Smooth muscle cell (in vitro differentiated cells): ENCODE measurements at regions not wholly inside any gene's neighbourhood (a gene's known extent, or its start where the extent isn't known, plus 50 kb on each side); places are given as distances from the start of the nearest gene placed in this dataset.

ENCODE experiments used
- DNase-seq: peaks from one replicate; lab custom pipeline; 2025; ENCODE audit not compliant: unreplicated experiment; lab: John Stamatoyannopoulos, UW
- H2AFZ ChIP-seq: fragments of 200-600 bp; sonication (generic); 2 replicates; pipeline ENCODE4 v1.6.0; 2016; ENCODE audit warnings: antibody characterized with exemption, low read depth, mild to moderate bottlenecking
- H3F3A ChIP-seq: fragments of 200-600 bp; sonication (generic); 2 replicates; pipeline ENCODE4 v1.6.0; 2017; ENCODE audit warnings: antibody characterized with exemption, low read depth
- H3K27ac ChIP-seq: fragments of 200-600 bp; sonication (generic); 2 replicates; pipeline ENCODE4 v1.5.1; 2016; ENCODE audit warnings: low read depth, mild to moderate bottlenecking
- H3K27me3 ChIP-seq: fragments of 200-600 bp; sonication (generic); 2 replicates; pipeline ENCODE4 v1.6.1; 2016; ENCODE audit warnings: low read depth, mild to moderate bottlenecking
- H3K36me3 ChIP-seq: fragments of 200-600 bp; sonication (generic); 2 replicates; pipeline ENCODE4 v1.5.1; 2016; ENCODE audit warnings: low read depth
- H3K4me1 ChIP-seq: fragments of 200-600 bp; sonication (generic); 2 replicates; pipeline ENCODE4 v1.5.1; 2016; ENCODE audit warnings: low read depth
- H3K4me2 ChIP-seq: fragments of 200-600 bp; sonication (generic); 2 replicates; pipeline ENCODE4 v1.6.0; 2016; ENCODE audit warnings: mild to moderate bottlenecking
- H3K4me3 ChIP-seq: fragments of 200-600 bp; sonication (generic); 2 replicates; pipeline ENCODE4 v1.5.1; 2016; ENCODE audit warnings: mild to moderate bottlenecking
- H3K79me2 ChIP-seq: fragments of 200-600 bp; sonication (generic); 2 replicates; pipeline ENCODE4 v1.6.0; 2016; ENCODE audit warnings: low read depth, mild to moderate bottlenecking
- H3K9ac ChIP-seq: fragments of 200-600 bp; sonication (generic); 2 replicates; pipeline ENCODE4 v1.6.0; 2016; ENCODE audit warnings: low read depth
- H3K9me3 ChIP-seq: fragments of 200-600 bp; sonication (generic); replicated peaks from 2 replicates; pipeline ENCODE4 v1.5.1; 2016; ENCODE audit warnings: low read depth
- H4K20me1 ChIP-seq: fragments of 200-600 bp; sonication (generic); 2 replicates; pipeline ENCODE4 v1.6.0; 2016; ENCODE audit warnings: low read depth
- WGBS: methylation state at CpG from one replicate; pipeline ENCODE4 v1.1.7; 2016; ENCODE audit warnings: low lambda C conversion rate; 5-methylcytosine and 5-hydroxymethylcytosine counted together
- TF ChIP-seq, protein P1 (sequence below): fragments of 200-600 bp; sonication (generic); IDR thresholded peaks from 2 replicates; pipeline ENCODE4 v1.5.1; 2017; ENCODE audit warnings: borderline replicate concordance, mild to moderate bottlenecking, antibody characterized with exemption; ENCODE audit not compliant: insufficient read depth, poor library complexity, severe bottlenecking

- H3K27me3 ChIP-seq, result no peaks in the 10 kb centered on the region
- no peaks in the 10 kb centered on the region for H3K9me3 ChIP-seq
- H2AFZ ChIP-seq, result no peak overlapping the region
- no peaks in the 10 kb centered on the region for H4K20me1 ChIP-seq
- H3K36me3 ChIP-seq, result no peaks in the 10 kb centered on the region
- H3F3A ChIP-seq, result no peaks in the 10 kb centered on the region
- no peak overlapping the region for H3K4me2 ChIP-seq
- DNase-seq, result no peak
- no peak overlapping the region for H3K9ac ChIP-seq
- H3K27ac ChIP-seq, result no peak overlapping the region
- peaks cover 14% of the 10 kb centered on the region for H3K4me1 ChIP-seq
- TF ChIP-seq, protein P1, sequence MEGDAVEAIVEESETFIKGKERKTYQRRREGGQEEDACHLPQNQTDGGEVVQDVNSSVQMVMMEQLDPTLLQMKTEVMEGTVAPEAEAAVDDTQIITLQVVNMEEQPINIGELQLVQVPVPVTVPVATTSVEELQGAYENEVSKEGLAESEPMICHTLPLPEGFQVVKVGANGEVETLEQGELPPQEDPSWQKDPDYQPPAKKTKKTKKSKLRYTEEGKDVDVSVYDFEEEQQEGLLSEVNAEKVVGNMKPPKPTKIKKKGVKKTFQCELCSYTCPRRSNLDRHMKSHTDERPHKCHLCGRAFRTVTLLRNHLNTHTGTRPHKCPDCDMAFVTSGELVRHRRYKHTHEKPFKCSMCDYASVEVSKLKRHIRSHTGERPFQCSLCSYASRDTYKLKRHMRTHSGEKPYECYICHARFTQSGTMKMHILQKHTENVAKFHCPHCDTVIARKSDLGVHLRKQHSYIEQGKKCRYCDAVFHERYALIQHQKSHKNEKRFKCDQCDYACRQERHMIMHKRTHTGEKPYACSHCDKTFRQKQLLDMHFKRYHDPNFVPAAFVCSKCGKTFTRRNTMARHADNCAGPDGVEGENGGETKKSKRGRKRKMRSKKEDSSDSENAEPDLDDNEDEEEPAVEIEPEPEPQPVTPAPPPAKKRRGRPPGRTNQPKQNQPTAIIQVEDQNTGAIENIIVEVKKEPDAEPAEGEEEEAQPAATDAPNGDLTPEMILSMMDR, result no peak
- no peaks in the 10 kb centered on the region for H3K79me2 ChIP-seq
- 93% methylated on average over 2 of the region's 2 CpGs for WGBS
- H3K4me3 ChIP-seq, result no peak overlapping the region
Measured at GRCh38 chr2:62415518-62415917, 90.5 kb downstream of the TMEM17 start.

DNA sequence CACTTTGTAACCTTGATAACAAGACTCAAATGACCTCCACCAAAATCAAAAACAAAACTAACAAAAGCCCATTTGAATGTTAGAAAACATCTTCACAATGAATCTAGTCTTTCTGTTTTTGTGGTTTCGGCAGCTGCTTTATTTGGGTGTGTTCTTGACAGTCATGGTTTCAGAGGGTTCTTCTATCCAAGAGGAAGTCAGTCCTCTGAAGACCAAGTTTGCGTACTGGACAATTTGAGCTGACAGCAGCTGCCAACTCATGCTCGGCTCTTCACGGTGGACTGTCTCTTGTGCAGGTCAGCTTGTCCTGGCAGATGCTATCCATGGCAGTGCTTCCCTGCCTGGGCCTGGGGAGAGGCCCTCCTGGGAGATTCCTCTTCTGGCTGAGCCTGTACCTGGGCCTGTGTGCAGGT is 91.0 kb downstream of the TMEM17 start:
- no peak overlapping the region for H3K27ac ChIP-seq
- H2AFZ ChIP-seq, result no peak overlapping the region
- H3K9ac ChIP-seq, result no peak overlapping the region
- H3F3A ChIP-seq, result no peaks in the 10 kb centered on the region
- no peaks in the 10 kb centered on the region for H4K20me1 ChIP-seq
- no peaks in the 10 kb centered on the region for H3K27me3 ChIP-seq
- no peaks in the 10 kb centered on the region for H3K79me2 ChIP-seq
- H3K9me3 ChIP-seq, result no peaks in the 10 kb centered on the region
- H3K4me2 ChIP-seq, result no peak overlapping the region
- H3K4me3 ChIP-seq, result no peak overlapping the region
- H3K4me1 ChIP-seq, result peaks cover 14% of the 10 kb centered on the region
- H3K36me3 ChIP-seq, result no peaks in the 10 kb centered on the region
- WGBS, result 89% methylated on average over 4 of the region's 4 CpGs
- TF ChIP-seq, protein P1, result no peak
- no peak for DNase-seq

- Histone ChIP-seq H4K20me1 (no peaks in the 10 kb centered on the region), H2AFZ (no peak overlapping the region), H3K4me3 (no peak overlapping the region), H3K9me3 (no peaks in the 10 kb centered on the region), H3K9ac (no peak overlapping the region), H3K27ac (no peak overlapping the region), H3K36me3 (no peaks in the 10 kb centered on the region), H3F3A (no peaks in the 10 kb centered on the region), H3K79me2 (no peaks in the 10 kb centered on the region), H3K4me1 (peaks cover 14% of the 10 kb centered on the region), H3K4me2 (no peak overlapping the region), H3K27me3 (no peaks in the 10 kb centered on the region)
- no peak for DNase-seq
- WGBS, result 92% methylated on average over 7 of the region's 7 CpGs
- TF ChIP-seq, protein P1, result no peak
Measured at GRCh38 chr2:62413116-62413663, 92.8 kb downstream of the TMEM17 start.

- no peak for DNase-seq
- Histone ChIP-seq H4K20me1 (no peaks in the 10 kb centered on the region), H3K27me3 (no peaks in the 10 kb centered on the region), H3K9me3 (no peaks in the 10 kb centered on the region), H3K79me2 (no peaks in the 10 kb centered on the region), H3K4me3 (no peak overlapping the region), H3F3A (no peaks in the 10 kb centered on the region), H3K36me3 (no peaks in the 10 kb centered on the region), H3K9ac (no peak overlapping the region), H3K27ac (no peak overlapping the region), H2AFZ (no peak overlapping the region), H3K4me1 (peaks cover 14% of the 10 kb centered on the region), H3K4me2 (no peak overlapping the region)
- TF ChIP-seq, protein P1, result no peak
- WGBS, result 88% methylated on average over 2 of the region's 4 CpGs
Measured at GRCh38 chr2:62412347-62412742, 93.7 kb downstream of the TMEM17 start.
